ENCODE measurements at regions not wholly inside any gene's neighbourhood (a gene's known extent, or its start where the extent isn't known, plus 50 kb on each side); places are given as distances from the start of the nearest gene placed in this dataset.

- Mint-ChIP-seq H3K27me3 (peaks cover 34% of the 10 kb centered on the region), H3K36me3 (no peaks in the 10 kb centered on the region), H3K4me1 (ENCODE audit: unreplicated experiment) (no peaks in the 10 kb centered on the region), H3K9me3 (no peaks in the 10 kb centered on the region), H3K4me3 (no peak overlapping the region), H3K27ac (no peak overlapping the region)
- no peak for TF ChIP-seq CTCF (conservative IDR thresholded peaks at IDR 0.05)
- DNase-seq (ENCODE audit: extremely low spot score, unreplicated experiment): no peak
These were observed 87.6 kb upstream of the PRB2 start for GRCh38 chr12:11482955-11483354.

GRCh38 chr12:11486623-11487444 is 91.5 kb upstream of the PRB2 start:
- Mint-ChIP-seq H3K4me3 (peak overlapping the region; percentile 11), H3K9me3 (no peaks in the 10 kb centered on the region), H3K36me3 (no peaks in the 10 kb centered on the region), H3K27me3 (peaks cover 58% of the 10 kb centered on the region), H3K27ac (no peak overlapping the region), H3K4me1 (ENCODE audit: unreplicated experiment) (no peaks in the 10 kb centered on the region)
- TF ChIP-seq CTCF (conservative IDR thresholded peaks at IDR 0.05): peak; percentile 99
- DNase-seq (ENCODE audit: extremely low spot score, unreplicated experiment): no peak

- H3K36me3 Mint-ChIP-seq: no peaks in the 10 kb centered on the region
- H3K27me3 Mint-ChIP-seq: peaks cover 72% of the 10 kb centered on the region
- no peak overlapping the region for H3K4me3 Mint-ChIP-seq
- no peaks in the 10 kb centered on the region for H3K9me3 Mint-ChIP-seq
- no peak for TF ChIP-seq CTCF (conservative IDR thresholded peaks at IDR 0.05)
- H3K27ac Mint-ChIP-seq: no peak overlapping the region
- H3K4me1 Mint-ChIP-seq (ENCODE audit: unreplicated experiment): no peaks in the 10 kb centered on the region
- DNase-seq (ENCODE audit: extremely low spot score, unreplicated experiment): no peak
These were observed 100.9 kb upstream of the PRB2 start for GRCh38 chr12:11496157-11496851.

GRCh38 chr12:11497438-11497837 is 102.1 kb upstream of the PRB2 start:
- H3K36me3 Mint-ChIP-seq: no peaks in the 10 kb centered on the region
- H3K4me3 Mint-ChIP-seq: no peak overlapping the region
- DNase-seq (ENCODE audit: extremely low spot score, unreplicated experiment): no peak
- H3K9me3 Mint-ChIP-seq: no peaks in the 10 kb centered on the region
- peaks cover 74% of the 10 kb centered on the region for H3K27me3 Mint-ChIP-seq
- no peak for TF ChIP-seq CTCF (conservative IDR thresholded peaks at IDR 0.05)
- H3K4me1 Mint-ChIP-seq (ENCODE audit: unreplicated experiment): no peaks in the 10 kb centered on the region
- H3K27ac Mint-ChIP-seq: no peak overlapping the region

GRCh38 chr12:11497995-11498394 is 102.6 kb upstream of the PRB2 start:
- no peak for TF ChIP-seq CTCF (conservative IDR thresholded peaks at IDR 0.05)
- Mint-ChIP-seq H3K27ac (no peak overlapping the region), H3K4me3 (no peak overlapping the region), H3K27me3 (peaks cover 74% of the 10 kb centered on the region), H3K9me3 (no peaks in the 10 kb centered on the region), H3K36me3 (no peaks in the 10 kb centered on the region), H3K4me1 (ENCODE audit: unreplicated experiment) (no peaks in the 10 kb centered on the region)
- DNase-seq (ENCODE audit: extremely low spot score, unreplicated experiment): no peak

All from type B pancreatic cell (in vitro differentiated cells).